ENCODE measurements at regions not wholly inside any gene's neighbourhood (a gene's known extent, or its start where the extent isn't known, plus 50 kb on each side); places are given as distances from the start of the nearest gene placed in this dataset.

GRCh38 chr1:238823416-238823815 is 563.0 kb upstream of the CHRM3 start:
- TF ChIP-seq CTCF (IDR thresholded peaks at IDR 0.05; ENCODE audit: insufficient read depth, low read depth, low read length) (no peak), EZH2 (IDR thresholded peaks at IDR 0.05; ENCODE audit: insufficient read depth, low read length) (no peak)

Measured in astrocyte (in vitro differentiated cells and primary cell).